Mammary epithelial cell (primary cell): ENCODE measurements at regions not wholly inside any gene's neighbourhood (a gene's known extent, or its start where the extent isn't known, plus 50 kb on each side); places are given as distances from the start of the nearest gene placed in this dataset.

ENCODE experiments used
- CTCF ChIP-seq, 2 donors: IDR thresholded peaks in 1 of 2; conservative IDR thresholded peaks in 1 of 2; 2 replicates each; pipeline ENCODE4 v1.5.1; 2011 to 2012; ENCODE audit warnings: inconsistent platforms in 2 of 2, low read length in 2 of 2, mild to moderate bottlenecking in 2 of 2, control low read depth in 1 of 2, low read depth in 1 of 2; ENCODE audit not compliant: insufficient read depth in 1 of 2; ENCODE audit errors: extremely low read depth in 1 of 2
- EZH2 ChIP-seq: IDR thresholded peaks from 2 replicates; pipeline ENCODE4 v1.6.1; 2012; ENCODE audit warnings: low read length, inconsistent platforms, borderline replicate concordance

- TF ChIP-seq CTCF (conservative IDR thresholded peaks at IDR 0.05 in 1 of 2, IDR thresholded peaks at IDR 0.05 in 1 of 2; ENCODE audit: extremely low read depth in 1 of 2, insufficient read depth in 1 of 2, low read depth in 1 of 2, low read length in 2 of 2) (no peak), EZH2 (no peak)
Observed at GRCh38 chr10:90018819-90019218, 317.4 kb downstream of the KIF20B start.
